ENCODE measurements at regions not wholly inside any gene's neighbourhood (a gene's known extent, or its start where the extent isn't known, plus 50 kb on each side); places are given as distances from the start of the nearest gene placed in this dataset.

- DNase-seq = no peak
- no peaks in the 10 kb centered on the region for H3K27me3 ChIP-seq (ENCODE audit: control insufficient read depth, insufficient read depth, low read length, poor library complexity, severe bottlenecking)
- no peaks in the 10 kb centered on the region for H3K4me1 ChIP-seq (ENCODE audit: control insufficient read depth, insufficient read depth, low read length)
- no peak overlapping the region for H3K27ac Mint-ChIP-seq
- H3K9ac ChIP-seq (ENCODE audit: extremely low read depth, low read length, poor library complexity, severe bottlenecking) = no peak overlapping the region
- no peaks in the 10 kb centered on the region for H3K36me3 Mint-ChIP-seq (ENCODE audit: low read depth)
- peaks cover 12% of the 10 kb centered on the region for H3K27me3 Mint-ChIP-seq (ENCODE audit: insufficient read depth)
- no peak overlapping the region for H3K27ac ChIP-seq (ENCODE audit: low read depth, low read length)
- H3K9me3 ChIP-seq (ENCODE audit: control insufficient read depth, low read length) = no peaks in the 10 kb centered on the region
- H3K4me1 Mint-ChIP-seq = peaks cover 8% of the 10 kb centered on the region
- no peaks in the 10 kb centered on the region for H3K36me3 ChIP-seq (ENCODE audit: control insufficient read depth, insufficient read depth, low read length)
- WGBS, 2 experiments (ENCODE audit: insufficient coverage in 1 of 2, insufficient read length in 1 of 2) = 95 to 97% methylated on average over 8 of the region's 8 CpGs
- TF ChIP-seq CTCF (conservative IDR thresholded peaks at IDR 0.05) = no peak
- H3K4me3 Mint-ChIP-seq = no peak overlapping the region
- no peak overlapping the region for H3K4me3 ChIP-seq (ENCODE audit: low read length)
- H3K9me3 Mint-ChIP-seq = no peaks in the 10 kb centered on the region
These were observed 128.6 kb upstream of the DLG1 start for GRCh38 chr3:197427021-197427420.

GRCh38 chr3:197426121-197426566 is 127.7 kb upstream of the DLG1 start:
- H3K27me3 Mint-ChIP-seq (ENCODE audit: insufficient read depth) = peaks cover 12% of the 10 kb centered on the region
- H3K27ac ChIP-seq (ENCODE audit: low read depth, low read length) = no peak overlapping the region
- no peaks in the 10 kb centered on the region for H3K9me3 ChIP-seq (ENCODE audit: control insufficient read depth, low read length)
- 89 to 97% methylated on average over 4 to 6 of the region's 6 CpGs for whole genome bisulfite sequencing, 2 experiments (ENCODE audit: insufficient coverage in 1 of 2, insufficient read length in 1 of 2)
- no peaks in the 10 kb centered on the region for H3K36me3 Mint-ChIP-seq (ENCODE audit: low read depth)
- no peak overlapping the region for H3K27ac Mint-ChIP-seq
- no peak overlapping the region for H3K4me3 ChIP-seq (ENCODE audit: low read length)
- no peak overlapping the region for H3K4me3 Mint-ChIP-seq
- TF ChIP-seq CTCF (conservative IDR thresholded peaks at IDR 0.05) = no peak
- no peaks in the 10 kb centered on the region for H3K4me1 ChIP-seq (ENCODE audit: control insufficient read depth, insufficient read depth, low read length)
- no peak for DNase-seq
- H3K27me3 ChIP-seq (ENCODE audit: control insufficient read depth, insufficient read depth, low read length, poor library complexity, severe bottlenecking) = no peaks in the 10 kb centered on the region
- H3K9ac ChIP-seq (ENCODE audit: extremely low read depth, low read length, poor library complexity, severe bottlenecking) = no peak overlapping the region
- H3K9me3 Mint-ChIP-seq = no peaks in the 10 kb centered on the region
- no peaks in the 10 kb centered on the region for H3K36me3 ChIP-seq (ENCODE audit: control insufficient read depth, insufficient read depth, low read length)
- peaks cover 8% of the 10 kb centered on the region for H3K4me1 Mint-ChIP-seq

- no peak for DNase-seq
- Mint-ChIP-seq H3K9me3 (no peaks in the 10 kb centered on the region), H3K27ac (no peak overlapping the region), H3K27me3 (ENCODE audit: insufficient read depth) (peaks cover 10% of the 10 kb centered on the region), H3K4me1 (peaks cover 8% of the 10 kb centered on the region), H3K36me3 (ENCODE audit: low read depth) (no peaks in the 10 kb centered on the region), H3K4me3 (no peak overlapping the region)
- Histone ChIP-seq H3K4me3 (ENCODE audit: low read length) (no peak overlapping the region), H3K36me3 (ENCODE audit: control insufficient read depth, insufficient read depth, low read length) (no peaks in the 10 kb centered on the region), H3K9me3 (ENCODE audit: control insufficient read depth, low read length) (no peaks in the 10 kb centered on the region), H3K9ac (ENCODE audit: extremely low read depth, low read length, poor library complexity, severe bottlenecking) (no peak overlapping the region), H3K27me3 (ENCODE audit: control insufficient read depth, insufficient read depth, low read length, poor library complexity, severe bottlenecking) (no peaks in the 10 kb centered on the region), H3K4me1 (ENCODE audit: control insufficient read depth, insufficient read depth, low read length) (no peaks in the 10 kb centered on the region), H3K27ac (ENCODE audit: low read depth, low read length) (no peak overlapping the region)
- 92 to 100% methylated on average over 11 to 14 of the region's 14 CpGs for WGBS, 2 experiments (ENCODE audit: insufficient coverage in 1 of 2, insufficient read length in 1 of 2)
- TF ChIP-seq CTCF (conservative IDR thresholded peaks at IDR 0.05) = no peak
These were observed 127.2 kb upstream of the DLG1 start for GRCh38 chr3:197425485-197426120.
